RCC 7860 (cell line): ENCODE measurements at regions not wholly inside any gene's neighbourhood (a gene's known extent, or its start where the extent isn't known, plus 50 kb on each side); places are given as distances from the start of the nearest gene placed in this dataset.
"Not testable (repeated sequence)": the region's sequence is repeated elsewhere in the genome, so short reads cannot be mapped to it uniquely, and the experiment has no call there.

ENCODE experiments used
- DNase-seq: peaks from one replicate; pipeline ENCODE4 v3.0.0-alpha.2; 2015; ENCODE audit warnings: low spot score
- FAIRE-seq: peaks from 2 replicates; lab custom pipeline; 2012; peaks lifted over from hg19 to GRCh38; lab: Jason Lieb, UNC

DNA sequence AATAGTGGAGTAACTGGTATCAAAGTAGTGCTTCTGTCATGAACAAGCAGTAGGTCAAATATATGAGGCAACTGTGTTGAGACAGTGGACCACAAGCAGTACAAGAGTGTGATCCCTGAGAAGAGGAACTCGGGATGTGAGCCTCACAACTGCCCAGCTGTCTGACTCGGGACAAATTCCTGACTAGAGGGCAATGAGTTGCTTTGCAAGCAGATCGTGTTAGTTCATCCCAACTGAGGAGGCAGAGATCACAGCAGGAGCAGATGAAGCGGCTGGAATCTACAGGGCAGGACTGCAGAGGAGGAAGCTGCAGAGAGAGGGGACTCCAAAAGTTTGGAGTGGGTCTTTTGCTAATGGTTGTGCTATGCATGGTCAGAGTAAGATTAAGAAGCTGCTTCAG is 741.1 kb downstream of the DIAPH3 start:
- DNase-seq, result no peak
- no peak for FAIRE-seq

DNA sequence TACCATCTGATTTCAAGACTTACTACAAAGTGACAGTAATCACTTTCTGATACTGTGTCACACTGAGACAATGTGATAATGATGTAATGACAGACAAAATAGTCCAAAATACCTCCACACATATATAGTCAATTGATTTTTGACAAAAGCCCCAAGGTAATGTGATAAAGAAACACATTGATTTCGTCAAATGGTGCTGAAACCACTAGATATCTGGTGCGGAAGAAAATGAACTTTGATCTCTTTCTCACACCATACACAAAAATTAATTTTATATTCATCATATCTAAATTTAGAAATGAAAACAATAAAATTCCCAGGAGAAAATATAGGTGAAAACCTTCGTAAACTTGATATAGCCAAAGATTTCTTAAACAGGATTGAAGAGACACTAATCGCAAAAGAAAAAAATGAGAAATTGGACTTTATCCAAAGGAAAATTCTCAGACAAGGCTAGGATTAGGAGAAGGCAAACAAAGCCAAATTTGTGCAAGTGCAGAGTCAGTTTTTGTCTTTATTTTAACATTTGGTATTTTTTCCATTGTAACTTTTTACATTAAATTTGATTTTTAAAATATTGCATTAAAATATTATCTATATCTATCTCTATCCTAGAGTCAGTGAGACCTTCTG is 739.9 kb downstream of the DIAPH3 start:
- FAIRE-seq (no peak), DNase-seq (no peak)

DNA sequence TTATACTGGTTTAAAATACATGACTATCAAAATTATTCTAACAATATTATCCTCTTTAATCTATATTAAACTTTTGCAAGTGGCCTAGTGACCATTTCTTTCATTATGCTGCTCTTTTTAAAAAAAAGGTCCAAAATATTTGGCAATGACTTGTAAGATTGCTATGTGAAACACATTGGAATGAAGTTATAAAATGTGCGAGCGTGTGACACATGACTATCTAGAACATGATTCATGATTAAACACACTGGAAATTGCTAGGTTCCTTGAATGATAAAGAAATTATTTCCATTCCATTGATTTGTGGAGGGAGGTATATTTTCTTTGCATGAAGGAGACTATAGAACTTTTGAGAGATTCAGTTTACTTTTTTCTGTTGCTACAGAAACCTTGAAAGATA is 739.1 kb downstream of the DIAPH3 start:
- FAIRE-seq, result no peak
- DNase-seq, result no peak

DNA sequence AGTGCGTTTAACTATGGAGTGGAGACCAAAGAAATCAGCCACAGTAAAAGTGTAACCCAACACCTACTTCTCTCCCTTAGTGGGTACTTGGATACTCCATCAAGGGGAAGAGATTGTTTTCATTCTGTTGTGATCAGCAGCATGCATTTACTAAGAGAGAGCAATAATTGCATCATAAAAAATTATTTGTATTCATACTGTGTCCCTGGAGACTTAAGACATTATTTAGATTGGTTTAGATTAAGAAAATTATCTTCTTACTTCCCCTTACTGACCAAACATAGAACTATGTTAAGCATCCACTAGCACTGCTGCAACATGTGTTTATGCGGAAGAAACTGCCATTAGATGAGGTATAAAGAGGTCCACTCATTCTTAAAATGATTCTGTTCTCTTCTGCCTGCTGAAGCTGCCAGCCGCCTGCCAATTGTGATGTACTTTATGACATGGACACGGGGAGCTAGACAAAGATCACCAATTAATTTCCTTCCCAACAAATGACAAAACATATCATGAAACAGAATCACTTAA is 738.5 kb downstream of the DIAPH3 start:
- DNase-seq (no peak), FAIRE-seq (no peak)

DNA sequence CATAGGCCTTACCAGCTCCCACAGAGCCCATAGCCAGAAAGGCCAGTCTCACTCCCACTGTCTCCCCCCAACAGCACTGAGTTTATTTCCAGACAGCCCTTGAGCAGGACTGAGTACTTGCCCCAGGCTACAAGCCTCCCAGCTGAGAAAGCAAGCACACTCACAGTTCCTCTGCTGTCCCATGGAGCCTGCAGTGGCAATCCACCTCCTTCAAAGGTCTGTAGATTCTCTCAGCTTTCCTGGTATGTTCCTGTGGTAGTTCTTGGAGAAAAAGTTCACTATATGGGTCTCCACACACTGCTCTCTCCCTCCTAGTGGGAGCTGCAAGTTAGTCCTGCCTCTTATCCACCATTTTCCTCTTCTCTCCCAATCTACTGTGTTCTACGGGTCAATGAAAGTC is 728.7 kb downstream of the DIAPH3 start:
- no peak for FAIRE-seq
- no peak for DNase-seq

DNA sequence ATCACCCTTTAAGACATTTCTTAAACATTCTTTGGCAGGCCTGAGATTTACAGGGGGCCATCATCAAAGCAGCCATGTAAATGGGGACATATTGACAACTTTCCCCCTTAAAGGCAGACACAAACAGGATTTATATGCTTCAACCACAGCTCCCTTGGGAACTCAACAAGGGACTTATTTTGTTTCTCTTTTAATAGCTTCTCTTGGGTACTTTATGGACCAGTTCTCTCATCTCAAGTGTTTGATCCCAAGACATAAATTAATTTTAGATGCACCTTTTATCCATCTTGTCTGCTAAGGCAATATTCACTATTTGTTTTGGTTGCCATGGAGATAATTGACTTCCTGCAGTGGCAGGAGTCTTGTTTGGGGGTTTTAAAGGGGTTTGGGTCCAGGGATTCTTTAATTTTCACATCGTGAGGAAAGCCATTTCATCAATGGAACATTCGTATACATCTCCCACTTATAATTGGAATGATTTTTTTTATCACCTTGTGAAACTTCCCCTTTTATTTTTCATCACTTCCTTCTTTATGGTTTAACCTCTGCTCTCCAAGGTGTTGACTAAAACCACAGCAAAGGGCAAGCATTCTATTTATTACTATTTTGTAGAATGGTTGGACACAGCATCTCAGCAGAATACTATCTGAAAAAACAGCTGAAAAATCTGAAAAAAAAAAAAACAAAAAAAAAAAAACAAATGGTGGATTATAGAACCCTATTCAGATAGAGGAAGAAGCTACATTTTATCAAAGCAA is 726.0 kb downstream of the DIAPH3 start:
- DNase-seq (no peak), FAIRE-seq (no peak)

DNA sequence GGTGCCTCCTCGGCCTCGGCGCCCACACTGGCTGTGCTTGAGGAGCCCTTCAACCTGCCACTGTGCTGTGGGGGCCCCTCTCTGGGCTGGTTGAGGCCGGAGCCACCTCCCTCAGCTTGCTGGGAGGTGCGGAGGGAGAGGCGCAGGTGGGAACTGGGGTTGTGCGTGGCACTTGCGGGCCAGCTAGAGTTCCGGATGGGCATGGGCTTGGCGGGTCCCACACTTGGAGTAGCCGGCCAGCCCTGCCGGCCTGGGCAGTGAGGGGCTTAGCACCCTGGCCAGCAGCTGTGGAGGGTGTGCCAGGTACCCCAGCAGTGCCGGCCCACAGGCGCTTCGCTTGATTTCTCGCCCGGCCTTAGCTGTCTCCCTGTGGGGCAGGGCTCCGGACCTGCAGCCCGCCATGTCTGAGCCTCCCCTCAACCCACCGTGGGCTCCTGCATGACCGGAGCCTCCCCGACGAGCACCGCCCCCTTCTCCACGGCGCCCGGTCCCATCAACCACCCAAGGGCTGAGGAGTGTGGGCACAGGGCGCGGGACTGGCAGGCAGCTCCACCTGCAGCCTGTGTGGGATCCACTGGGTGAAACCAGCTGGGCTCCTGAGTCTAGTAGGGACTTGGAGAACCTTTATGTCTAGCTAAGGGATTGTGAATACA is 723.8 kb downstream of the DIAPH3 start:
- DNase-seq, result no peak
- FAIRE-seq, result no peak

DNA sequence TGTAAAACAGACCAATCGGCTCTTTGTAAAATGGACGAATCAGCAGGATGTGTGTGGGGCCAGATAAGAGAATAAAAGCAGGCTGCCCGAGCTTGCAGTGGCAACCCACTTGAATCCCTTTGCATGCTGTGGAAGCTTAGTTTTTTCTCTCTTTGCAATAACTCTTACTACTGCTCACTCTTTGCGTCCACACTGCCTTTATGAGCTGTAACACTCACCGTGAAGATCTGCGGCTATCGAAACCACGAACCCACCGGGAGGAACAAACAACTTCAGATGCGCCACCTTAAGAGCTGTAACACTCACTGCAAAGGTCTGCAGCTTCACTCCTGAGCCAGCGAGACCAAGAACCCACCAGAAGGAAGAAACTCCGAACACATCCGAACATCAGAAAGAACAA is 722.7 kb downstream of the DIAPH3 start:
- FAIRE-seq, result not testable (repeated sequence)

DNA sequence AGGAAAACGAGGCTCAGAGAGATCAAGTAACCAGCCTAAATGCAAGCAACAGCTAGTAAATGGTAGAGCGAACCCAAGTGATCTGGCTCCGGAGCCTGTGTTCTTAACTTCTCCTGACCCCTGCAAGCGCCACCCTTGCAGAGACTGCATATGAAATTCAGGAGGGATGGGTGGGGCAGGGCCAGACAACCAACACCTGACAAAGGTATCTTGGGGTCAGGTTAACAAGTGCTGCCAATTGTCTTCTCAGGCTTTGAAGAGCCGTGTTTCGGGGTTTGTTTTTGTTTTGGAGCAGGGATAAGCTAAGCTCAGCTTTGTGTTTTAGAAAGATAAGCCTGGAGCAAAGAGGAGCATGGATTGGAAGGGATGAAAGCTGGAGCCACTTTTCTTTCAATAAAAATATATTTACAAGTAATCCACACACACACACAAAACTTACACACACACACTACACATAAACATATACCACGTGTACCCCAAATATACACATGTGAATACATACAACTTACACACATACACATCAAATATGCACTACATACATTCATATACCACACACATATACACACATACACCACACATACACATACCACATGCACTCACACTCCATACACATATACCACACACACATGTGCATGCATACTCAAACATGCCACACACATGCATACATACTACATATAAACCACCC is 722.0 kb downstream of the DIAPH3 start:
- FAIRE-seq (no peak), DNase-seq (no peak)

More for the DNA sequence above, 722.7 kb downstream of the DIAPH3 start:
- DNase-seq, result not testable (repeated sequence)

DNA sequence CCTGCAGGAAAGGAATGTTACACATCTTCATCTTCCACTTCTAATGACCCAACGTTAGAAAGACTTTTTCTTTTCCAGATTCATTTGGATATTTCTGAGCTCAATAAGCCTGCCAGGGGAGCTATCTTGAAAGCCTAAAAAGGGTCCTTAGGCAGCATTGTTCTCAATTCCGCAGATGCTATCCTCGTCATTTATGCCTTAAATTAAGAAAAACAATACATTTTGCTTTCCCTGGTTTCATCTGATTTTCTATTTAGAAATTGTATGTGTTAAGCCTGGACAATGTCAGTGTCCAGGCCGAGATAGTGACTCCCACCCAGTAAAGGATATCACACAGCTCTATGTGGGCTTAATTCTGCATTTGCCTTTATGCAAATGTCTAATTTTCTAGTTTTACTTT is 721.3 kb downstream of the DIAPH3 start:
- DNase-seq, result no peak
- FAIRE-seq, result no peak

DNA sequence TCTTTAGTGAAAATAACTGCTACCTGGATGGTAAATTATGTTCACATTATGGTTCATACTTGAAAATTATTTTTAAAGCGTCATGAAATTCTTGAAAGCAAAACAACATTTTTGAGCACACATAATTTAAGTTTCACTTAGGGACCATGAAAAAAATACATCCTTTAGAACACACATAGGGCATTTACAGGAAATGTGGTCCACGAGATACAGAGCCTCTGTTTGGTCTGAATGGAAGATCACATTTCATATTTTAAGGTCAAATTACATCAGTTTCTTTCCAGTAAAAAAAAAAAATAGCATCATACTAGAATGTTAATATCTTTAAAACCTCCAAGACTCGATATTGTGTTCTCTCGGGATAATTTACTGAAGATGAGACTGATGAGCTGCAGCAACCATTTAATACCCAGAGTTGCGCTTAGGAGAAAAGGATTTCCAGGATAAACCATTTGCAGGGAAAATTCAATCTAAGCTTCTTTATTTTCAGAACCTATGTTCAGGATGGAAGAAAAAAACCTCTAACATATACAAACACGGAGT is 720.7 kb downstream of the DIAPH3 start:
- FAIRE-seq, result no peak
- no peak for DNase-seq

DNA sequence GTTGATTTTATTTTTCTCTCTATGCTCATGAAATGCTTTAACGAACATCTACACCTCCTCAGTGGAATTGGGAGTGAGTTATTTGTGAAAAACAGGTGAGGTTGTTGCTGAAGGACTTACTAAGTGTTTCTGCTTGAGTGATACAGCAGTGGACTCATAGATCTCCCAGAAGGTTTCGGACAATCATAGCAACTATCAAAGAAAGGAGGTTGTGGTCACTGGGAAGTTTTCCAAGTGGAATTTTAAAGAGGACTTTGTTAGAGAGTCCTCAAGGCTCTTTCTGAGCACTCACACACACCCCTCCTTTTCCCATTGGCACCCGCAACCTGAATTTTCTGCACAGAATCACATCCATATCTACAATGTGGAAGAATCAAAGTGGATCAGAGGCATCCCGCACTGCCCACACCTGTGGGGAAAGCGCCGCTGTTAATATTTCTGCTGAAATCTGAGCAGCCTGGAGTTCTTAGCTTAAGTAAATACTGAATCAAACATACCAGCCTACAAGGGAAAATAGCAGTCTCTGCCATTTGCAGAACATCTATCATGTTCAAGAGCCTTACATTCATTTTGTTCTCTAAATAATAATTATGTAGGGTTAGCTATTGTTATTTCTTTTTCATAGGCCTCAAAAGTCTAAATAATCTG is 719.4 kb downstream of the DIAPH3 start:
- DNase-seq, result no peak
- no peak for FAIRE-seq

DNA sequence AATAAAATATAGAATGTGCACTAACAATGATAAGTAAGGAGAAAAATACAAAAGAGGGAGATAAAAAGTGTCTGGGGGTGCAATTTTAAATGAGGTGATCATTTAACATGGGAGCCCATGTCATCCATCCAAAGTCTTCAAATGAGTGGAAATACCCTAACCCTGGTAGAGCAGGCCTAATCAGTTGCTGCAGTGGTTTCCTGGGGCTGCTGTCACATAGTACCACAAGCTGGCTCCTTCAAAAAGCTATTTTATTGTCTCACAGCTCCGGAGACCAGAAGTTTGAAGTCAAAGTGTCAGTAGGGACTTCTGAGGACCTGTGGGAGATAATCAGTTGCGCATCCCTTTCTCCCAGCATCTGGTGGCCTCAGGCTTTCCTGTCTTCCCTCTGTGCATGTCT is 717.9 kb downstream of the DIAPH3 start:
- DNase-seq (no peak), FAIRE-seq (no peak)

DNA sequence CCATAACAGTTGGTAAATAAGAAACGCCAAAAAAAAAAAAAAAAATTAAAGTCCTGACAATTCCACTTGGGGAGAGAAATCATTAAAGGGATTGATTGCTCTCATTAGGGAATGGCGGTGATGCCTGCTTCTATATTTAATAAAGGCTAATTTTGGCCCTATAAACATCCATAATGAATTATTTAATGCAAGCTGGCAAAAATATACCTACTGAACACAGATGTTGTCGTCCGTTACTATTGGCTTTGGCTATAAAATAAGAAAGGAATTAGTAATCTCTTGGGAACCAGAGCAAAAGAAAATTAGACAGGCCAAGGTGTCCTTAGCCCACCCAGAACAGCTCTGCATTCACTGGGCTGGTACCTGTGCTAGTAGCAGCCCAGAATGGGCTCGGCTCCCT is 717.3 kb downstream of the DIAPH3 start:
- DNase-seq (no peak), FAIRE-seq (no peak)

DNA sequence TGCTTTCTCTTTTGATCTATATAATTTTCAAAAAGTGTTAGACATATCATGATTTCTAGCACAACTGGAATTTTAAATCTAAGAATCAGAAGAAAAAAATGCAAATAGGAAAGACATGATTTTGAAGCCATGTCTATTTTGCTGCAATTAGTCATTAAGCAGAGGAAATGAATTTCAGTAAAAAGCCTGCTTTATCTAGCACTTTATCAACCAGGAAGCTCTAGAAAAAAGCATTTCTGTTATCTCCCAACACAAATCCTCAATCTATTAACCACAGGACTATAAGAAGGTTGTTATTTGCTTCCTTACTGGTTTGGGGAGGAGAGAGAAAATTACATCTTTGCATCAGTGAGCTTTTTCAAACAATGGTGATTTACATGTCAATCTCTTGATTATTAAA is 716.7 kb downstream of the DIAPH3 start:
- DNase-seq (no peak), FAIRE-seq (no peak)

DNA sequence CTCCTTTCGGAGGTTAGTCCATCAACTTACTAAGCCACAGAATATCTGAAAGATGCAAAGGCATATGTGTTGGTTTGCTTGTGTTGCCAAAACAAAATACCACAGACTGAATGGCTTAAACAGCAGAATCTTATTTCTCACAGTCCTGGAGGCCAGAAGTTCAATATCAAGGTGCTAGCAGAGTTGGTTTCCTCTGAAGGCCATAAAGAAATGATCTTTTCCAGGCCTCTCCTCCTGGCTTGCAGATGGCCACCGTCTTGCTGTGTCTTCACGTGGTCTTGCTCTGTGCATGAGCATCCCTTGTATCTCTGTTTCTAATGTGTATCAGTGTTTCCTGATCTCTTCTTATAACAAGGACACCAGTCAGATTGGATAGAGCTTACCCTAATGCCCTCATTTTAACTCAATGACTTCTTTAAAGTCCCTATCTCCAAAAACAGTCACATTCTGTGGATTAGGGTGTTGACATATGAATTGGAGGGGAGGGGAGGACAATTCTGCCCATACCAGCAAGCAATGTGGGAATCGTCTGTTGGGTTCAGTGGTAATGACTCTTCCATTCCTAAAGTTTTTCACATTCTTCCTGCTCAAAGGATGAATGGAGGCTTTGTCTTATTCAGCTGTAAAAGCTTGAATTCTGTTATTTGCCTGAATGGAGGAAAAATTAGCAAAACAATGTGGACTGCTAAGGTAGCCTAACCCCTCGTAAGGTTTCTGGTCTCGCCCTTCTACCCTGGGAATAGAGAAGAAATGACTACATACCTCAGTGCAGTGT is 715.7 kb downstream of the DIAPH3 start:
- no peak for FAIRE-seq
- DNase-seq, result no peak

DNA sequence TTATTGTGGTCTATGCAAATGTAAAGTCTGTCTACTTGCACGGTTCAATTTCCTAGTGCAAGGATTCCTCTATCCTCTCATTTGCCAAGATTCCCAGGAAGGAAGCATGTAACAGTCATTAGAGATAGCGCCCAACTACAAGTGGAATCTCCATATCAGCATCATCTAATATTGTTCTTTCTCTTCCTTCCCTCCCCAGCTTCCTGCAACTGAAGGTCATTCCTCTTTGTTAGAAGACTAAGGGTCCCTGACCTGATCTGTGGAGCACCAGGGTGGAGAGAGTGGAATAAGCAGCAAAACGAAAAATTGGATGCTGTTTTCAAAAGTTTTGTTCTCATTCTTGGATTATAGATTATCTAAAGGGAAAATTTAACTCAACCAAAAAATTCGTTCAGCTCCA is 714.0 kb downstream of the DIAPH3 start:
- FAIRE-seq (no peak), DNase-seq (no peak)

DNA sequence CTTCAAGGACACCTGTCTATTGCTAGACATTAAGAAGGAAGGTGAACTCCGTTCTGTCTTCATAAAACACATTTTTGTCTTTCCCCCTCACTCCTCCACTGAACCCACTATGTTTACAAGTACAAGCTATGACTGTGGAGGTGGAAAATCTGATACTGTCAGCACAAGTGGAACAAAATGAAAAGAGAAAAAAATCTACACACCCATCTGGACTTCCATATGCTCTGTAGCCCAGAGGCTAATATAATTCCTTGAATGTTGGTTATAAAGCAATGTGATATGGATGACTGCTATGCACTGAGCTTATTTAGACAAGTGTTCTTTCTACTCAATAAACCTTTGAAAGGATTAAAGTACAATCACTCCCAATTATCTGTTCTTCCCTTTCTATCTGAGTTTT is 713.5 kb downstream of the DIAPH3 start:
- FAIRE-seq, result no peak
- no peak for DNase-seq

DNA sequence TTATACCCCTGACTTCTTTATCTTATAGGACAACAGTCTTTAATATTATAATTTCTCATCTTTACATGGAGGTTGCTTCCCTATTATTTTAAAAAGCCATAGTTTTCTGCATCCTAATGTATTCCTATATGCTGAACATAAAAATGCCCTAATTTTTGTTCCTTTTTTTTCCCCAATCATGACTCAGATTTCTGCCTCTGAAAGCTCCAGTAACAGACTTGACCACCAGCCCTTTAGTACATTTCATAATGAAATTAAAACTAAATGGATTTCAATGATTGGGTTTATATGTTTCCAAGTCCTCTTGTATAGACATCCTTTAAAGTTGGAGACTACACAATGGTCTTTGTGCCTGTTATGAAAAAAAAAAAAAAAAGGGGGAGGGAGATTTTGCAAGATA is 712.5 kb downstream of the DIAPH3 start:
- DNase-seq (no peak), FAIRE-seq (no peak)
